ENCODE measurements at regions not wholly inside any gene's neighbourhood (a gene's known extent, or its start where the extent isn't known, plus 50 kb on each side); places are given as distances from the start of the nearest gene placed in this dataset.

DNA sequence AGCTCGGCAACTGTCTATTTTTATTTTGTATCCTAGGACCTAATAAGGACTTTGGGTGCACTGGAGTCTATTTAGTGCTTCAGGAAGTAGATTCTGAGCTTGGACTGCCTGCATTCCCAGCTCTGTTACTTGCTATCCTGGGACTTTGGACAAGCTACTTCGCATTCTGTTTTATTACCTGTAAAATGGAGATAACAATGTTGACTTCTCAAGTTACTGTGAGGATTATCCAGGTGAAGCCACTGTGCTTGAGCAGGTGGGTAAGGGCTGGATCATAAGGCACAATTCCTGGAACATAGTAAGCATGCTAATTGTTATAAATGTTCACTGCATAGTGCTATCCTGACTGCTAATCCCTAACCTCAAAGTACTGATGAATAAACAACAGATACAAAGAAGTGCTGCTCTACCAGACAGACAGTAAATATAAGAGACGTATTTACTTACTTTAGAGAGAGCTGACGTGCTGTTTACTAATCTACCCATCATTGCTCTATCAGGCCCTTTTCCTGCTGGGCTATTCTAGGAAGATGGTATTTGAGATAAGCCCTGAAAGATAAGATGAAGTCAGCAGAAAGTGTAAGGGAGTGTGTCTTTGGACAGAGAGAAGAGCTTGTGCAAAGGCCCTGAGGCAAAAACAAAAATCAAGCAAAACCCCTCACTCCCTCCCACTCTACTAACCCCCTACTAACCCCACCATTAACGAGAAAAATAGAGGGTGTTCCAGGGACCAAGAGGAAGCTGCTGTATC lies 50.8 kb upstream of the FLT1 start:
- DNase-seq (ENCODE audit: low read depth), result no peak

All from myocyte (in vitro differentiated cells).